GM04504 (cell line): ENCODE measurements at regions not wholly inside any gene's neighbourhood (a gene's known extent, or its start where the extent isn't known, plus 50 kb on each side); places are given as distances from the start of the nearest gene placed in this dataset.
"Not testable (repeated sequence)": the region's sequence is repeated elsewhere in the genome, so short reads cannot be mapped to it uniquely, and the experiment has no call there.

Source experiments
- DNase-seq: peaks from one replicate; pipeline ENCODE4 v3.0.0-alpha.2; 2012; ENCODE audit warnings: low read depth

GRCh38 chr4:12359420-12359819 lies 930.7 kb upstream of the HS3ST1 start:
- no peak for DNase-seq

GRCh38 chr4:12333083-12333482 lies 904.4 kb upstream of the HS3ST1 start:
- DNase-seq, result not testable (repeated sequence)

- DNase-seq, result no peak
These were observed 896.3 kb upstream of the HS3ST1 start for GRCh38 chr4:12324965-12325364.

GRCh38 chr4:12319765-12320164 lies 891.1 kb upstream of the HS3ST1 start:
- no peak for DNase-seq

GRCh38 chr4:12304905-12305304 lies 876.2 kb upstream of the HS3ST1 start:
- no peak for DNase-seq

GRCh38 chr4:12296366-12296765 lies 867.7 kb upstream of the HS3ST1 start:
- DNase-seq, result no peak

- no peak for DNase-seq
These were observed 865.3 kb upstream of the HS3ST1 start for GRCh38 chr4:12293906-12294525.

GRCh38 chr4:12286351-12286750 lies 857.7 kb upstream of the HS3ST1 start:
- no peak for DNase-seq

GRCh38 chr4:12270546-12270945 lies 841.9 kb upstream of the HS3ST1 start:
- DNase-seq, result no peak

- no peak for DNase-seq
These were observed 836.9 kb upstream of the HS3ST1 start for GRCh38 chr4:12265554-12265953.

GRCh38 chr4:12260453-12260852 lies 831.8 kb upstream of the HS3ST1 start:
- DNase-seq, result no peak

- DNase-seq, result no peak
These were observed 816.3 kb upstream of the HS3ST1 start for GRCh38 chr4:12244973-12245372.

GRCh38 chr4:12242354-12242753 lies 813.7 kb upstream of the HS3ST1 start:
- DNase-seq, result no peak

- DNase-seq, result no peak
These were observed 811.4 kb upstream of the HS3ST1 start for GRCh38 chr4:12239897-12240636.

- DNase-seq, result no peak
These were observed 802.4 kb upstream of the HS3ST1 start for GRCh38 chr4:12231098-12231497.

- DNase-seq, result no peak
These were observed 792.3 kb upstream of the HS3ST1 start for GRCh38 chr4:12221031-12221430.

GRCh38 chr4:12211636-12212035 lies 782.9 kb upstream of the HS3ST1 start:
- DNase-seq, result no peak

GRCh38 chr4:12207396-12207795 lies 778.7 kb upstream of the HS3ST1 start:
- DNase-seq, result no peak

GRCh38 chr4:12206091-12206490 lies 777.4 kb upstream of the HS3ST1 start:
- no peak for DNase-seq

- DNase-seq, result no peak
These were observed 775.3 kb upstream of the HS3ST1 start for GRCh38 chr4:12203945-12204344.

GRCh38 chr4:12200226-12200625 lies 771.5 kb upstream of the HS3ST1 start:
- DNase-seq, result no peak

GRCh38 chr4:12186526-12186925 lies 757.8 kb upstream of the HS3ST1 start:
- DNase-seq, result no peak

GRCh38 chr4:12178614-12179610 lies 750.2 kb upstream of the HS3ST1 start:
- DNase-seq, result no peak
